ENCODE measurements at regions not wholly inside any gene's neighbourhood (a gene's known extent, or its start where the extent isn't known, plus 50 kb on each side); places are given as distances from the start of the nearest gene placed in this dataset.

- no peaks in the 10 kb centered on the region for H3K9me3 ChIP-seq (replicated peaks; ENCODE audit: control insufficient read depth, low read depth, low read length)
- H3K36me3 ChIP-seq (ENCODE audit: control insufficient read depth, insufficient read depth, low read length) = no peaks in the 10 kb centered on the region
- H3K4me1 ChIP-seq (ENCODE audit: control insufficient read depth, insufficient read depth, low read length) = peaks cover 4% of the 10 kb centered on the region
- no peak overlapping the region for H3K27ac ChIP-seq (ENCODE audit: low read length)
- H3K4me3 ChIP-seq (ENCODE audit: low read length) = no peak overlapping the region
- 96% methylated on average over 37 of the region's 43 CpGs for WGBS (ENCODE audit: insufficient coverage)
- H3K27me3 ChIP-seq (ENCODE audit: control insufficient read depth, insufficient read depth, low read length) = no peaks in the 10 kb centered on the region
- DNase-seq = no peak
Observed at GRCh38 chr2:150171065-150171548, 316.4 kb downstream of the RND3 start.

- Histone ChIP-seq H3K4me3 (ENCODE audit: low read length) (no peak overlapping the region), H3K27ac (ENCODE audit: low read length) (no peak overlapping the region), H3K4me1 (ENCODE audit: control insufficient read depth, insufficient read depth, low read length) (peaks cover 4% of the 10 kb centered on the region), H3K27me3 (ENCODE audit: control insufficient read depth, insufficient read depth, low read length) (no peaks in the 10 kb centered on the region), H3K9me3 (replicated peaks; ENCODE audit: control insufficient read depth, low read depth, low read length) (no peaks in the 10 kb centered on the region), H3K36me3 (ENCODE audit: control insufficient read depth, insufficient read depth, low read length) (no peaks in the 10 kb centered on the region)
- DNase-seq = peak; percentile 44
Observed at GRCh38 chr2:150169237-150169629, 318.2 kb downstream of the RND3 start.

- Histone ChIP-seq H3K4me3 (ENCODE audit: low read length) (no peak overlapping the region), H3K27ac (ENCODE audit: low read length) (no peak overlapping the region), H3K36me3 (ENCODE audit: control insufficient read depth, insufficient read depth, low read length) (no peaks in the 10 kb centered on the region), H3K9me3 (replicated peaks; ENCODE audit: control insufficient read depth, low read depth, low read length) (no peaks in the 10 kb centered on the region), H3K4me1 (ENCODE audit: control insufficient read depth, insufficient read depth, low read length) (peaks cover 4% of the 10 kb centered on the region), H3K27me3 (ENCODE audit: control insufficient read depth, insufficient read depth, low read length) (no peaks in the 10 kb centered on the region)
- no peak for DNase-seq
- no CpG with 5 or more reads among the region's 1 CpG for WGBS (ENCODE audit: insufficient coverage)
Observed at GRCh38 chr2:150168595-150169236, 318.8 kb downstream of the RND3 start.

- Histone ChIP-seq H3K27me3 (ENCODE audit: control insufficient read depth, insufficient read depth, low read length) (no peaks in the 10 kb centered on the region), H3K36me3 (ENCODE audit: control insufficient read depth, insufficient read depth, low read length) (no peaks in the 10 kb centered on the region), H3K4me1 (ENCODE audit: control insufficient read depth, insufficient read depth, low read length) (peaks cover 4% of the 10 kb centered on the region), H3K27ac (ENCODE audit: low read length) (no peak overlapping the region), H3K4me3 (ENCODE audit: low read length) (no peak overlapping the region), H3K9me3 (replicated peaks; ENCODE audit: control insufficient read depth, low read depth, low read length) (no peaks in the 10 kb centered on the region)
- no peak for DNase-seq
- WGBS (ENCODE audit: insufficient coverage) = no CpG with 5 or more reads among the region's 2 CpGs
Observed at GRCh38 chr2:150167711-150168110, 319.8 kb downstream of the RND3 start.

- no peak overlapping the region for H3K27ac ChIP-seq (ENCODE audit: low read length)
- no peak for DNase-seq
Observed at GRCh38 chr2:150166313-150167051, 321.0 kb downstream of the RND3 start.

GRCh38 chr2:150165988-150166312, 321.5 kb downstream of the RND3 start:
- H3K27ac ChIP-seq (ENCODE audit: low read length) = no peak overlapping the region
- peaks cover 4% of the 10 kb centered on the region for H3K4me1 ChIP-seq (ENCODE audit: control insufficient read depth, insufficient read depth, low read length)
- H3K4me3 ChIP-seq (ENCODE audit: low read length) = no peak overlapping the region
- H3K27me3 ChIP-seq (ENCODE audit: control insufficient read depth, insufficient read depth, low read length) = no peaks in the 10 kb centered on the region
- H3K9me3 ChIP-seq (replicated peaks; ENCODE audit: control insufficient read depth, low read depth, low read length) = no peaks in the 10 kb centered on the region
- DNase-seq = no peak
- H3K36me3 ChIP-seq (ENCODE audit: control insufficient read depth, insufficient read depth, low read length) = no peaks in the 10 kb centered on the region
- 83% methylated on average over 1 of the region's 1 CpG for WGBS (ENCODE audit: insufficient coverage)

More at GRCh38 chr2:150166313-150167051, 321.0 kb downstream of the RND3 start:
- H3K4me1 ChIP-seq (ENCODE audit: control insufficient read depth, insufficient read depth, low read length) = peaks cover 4% of the 10 kb centered on the region
- H3K9me3 ChIP-seq (replicated peaks; ENCODE audit: control insufficient read depth, low read depth, low read length) = no peaks in the 10 kb centered on the region
- H3K27me3 ChIP-seq (ENCODE audit: control insufficient read depth, insufficient read depth, low read length) = no peaks in the 10 kb centered on the region
- no peaks in the 10 kb centered on the region for H3K36me3 ChIP-seq (ENCODE audit: control insufficient read depth, insufficient read depth, low read length)
- H3K4me3 ChIP-seq (ENCODE audit: low read length) = no peak overlapping the region
- no CpG with 5 or more reads among the region's 6 CpGs for WGBS (ENCODE audit: insufficient coverage)

GRCh38 chr2:150165442-150165841, 322.0 kb downstream of the RND3 start:
- no CpG with 5 or more reads among the region's 6 CpGs for WGBS (ENCODE audit: insufficient coverage)
- no peaks in the 10 kb centered on the region for H3K27me3 ChIP-seq (ENCODE audit: control insufficient read depth, insufficient read depth, low read length)
- DNase-seq = peak; percentile 53

GRCh38 chr2:150162241-150162942, 325.1 kb downstream of the RND3 start:
- peak; percentile 63 for DNase-seq
- WGBS (ENCODE audit: insufficient coverage) = 0% methylated on average over 1 of the region's 6 CpGs

More at GRCh38 chr2:150165442-150165841, 322.0 kb downstream of the RND3 start:
- H3K4me1 ChIP-seq (ENCODE audit: control insufficient read depth, insufficient read depth, low read length) = peaks cover 4% of the 10 kb centered on the region
- no peak overlapping the region for H3K4me3 ChIP-seq (ENCODE audit: low read length)
- H3K36me3 ChIP-seq (ENCODE audit: control insufficient read depth, insufficient read depth, low read length) = no peaks in the 10 kb centered on the region
- no peak overlapping the region for H3K27ac ChIP-seq (ENCODE audit: low read length)
- no peaks in the 10 kb centered on the region for H3K9me3 ChIP-seq (replicated peaks; ENCODE audit: control insufficient read depth, low read depth, low read length)

GRCh38 chr2:150160058-150160457, 327.4 kb downstream of the RND3 start:
- no peak overlapping the region for H3K4me3 ChIP-seq (ENCODE audit: low read length)
- WGBS (ENCODE audit: insufficient coverage) = no CpG with 5 or more reads among the region's 6 CpGs
- H3K36me3 ChIP-seq (ENCODE audit: control insufficient read depth, insufficient read depth, low read length) = no peaks in the 10 kb centered on the region
- DNase-seq = no peak
- no peaks in the 10 kb centered on the region for H3K27me3 ChIP-seq (ENCODE audit: control insufficient read depth, insufficient read depth, low read length)
- H3K4me1 ChIP-seq (ENCODE audit: control insufficient read depth, insufficient read depth, low read length) = no peaks in the 10 kb centered on the region
- no peaks in the 10 kb centered on the region for H3K9me3 ChIP-seq (replicated peaks; ENCODE audit: control insufficient read depth, low read depth, low read length)
- H3K27ac ChIP-seq (ENCODE audit: low read length) = no peak overlapping the region

More at GRCh38 chr2:150162241-150162942, 325.1 kb downstream of the RND3 start:
- Histone ChIP-seq H3K4me1 (ENCODE audit: control insufficient read depth, insufficient read depth, low read length) (peaks cover 2% of the 10 kb centered on the region), H3K9me3 (replicated peaks; ENCODE audit: control insufficient read depth, low read depth, low read length) (no peaks in the 10 kb centered on the region), H3K27me3 (ENCODE audit: control insufficient read depth, insufficient read depth, low read length) (no peaks in the 10 kb centered on the region), H3K36me3 (ENCODE audit: control insufficient read depth, insufficient read depth, low read length) (no peaks in the 10 kb centered on the region), H3K27ac (ENCODE audit: low read length) (peak overlapping the region; percentile 13), H3K4me3 (ENCODE audit: low read length) (no peak overlapping the region)

GRCh38 chr2:150159300-150159699, 328.2 kb downstream of the RND3 start:
- Histone ChIP-seq H3K27me3 (ENCODE audit: control insufficient read depth, insufficient read depth, low read length) (no peaks in the 10 kb centered on the region), H3K27ac (ENCODE audit: low read length) (no peak overlapping the region), H3K4me3 (ENCODE audit: low read length) (no peak overlapping the region), H3K9me3 (replicated peaks; ENCODE audit: control insufficient read depth, low read depth, low read length) (no peaks in the 10 kb centered on the region), H3K4me1 (ENCODE audit: control insufficient read depth, insufficient read depth, low read length) (no peaks in the 10 kb centered on the region), H3K36me3 (ENCODE audit: control insufficient read depth, insufficient read depth, low read length) (no peaks in the 10 kb centered on the region)
- DNase-seq = no peak
- no CpG with 5 or more reads among the region's 4 CpGs for WGBS (ENCODE audit: insufficient coverage)
